HG02642 (cell line): ENCODE measurements at regions not wholly inside any gene's neighbourhood (a gene's known extent, or its start where the extent isn't known, plus 50 kb on each side); places are given as distances from the start of the nearest gene placed in this dataset.
"Not testable (repeated sequence)": the region's sequence is repeated elsewhere in the genome, so short reads cannot be mapped to it uniquely, and the experiment has no call there.

ENCODE experiments used
- ATAC-seq: cut with Tn5 transposase; IDR thresholded peaks from one replicate; pipeline ENCODE4 v1.9.1; 2021; ENCODE audit warnings: mild to moderate bottlenecking; ENCODE audit not compliant: unreplicated experiment, poor library complexity

DNA sequence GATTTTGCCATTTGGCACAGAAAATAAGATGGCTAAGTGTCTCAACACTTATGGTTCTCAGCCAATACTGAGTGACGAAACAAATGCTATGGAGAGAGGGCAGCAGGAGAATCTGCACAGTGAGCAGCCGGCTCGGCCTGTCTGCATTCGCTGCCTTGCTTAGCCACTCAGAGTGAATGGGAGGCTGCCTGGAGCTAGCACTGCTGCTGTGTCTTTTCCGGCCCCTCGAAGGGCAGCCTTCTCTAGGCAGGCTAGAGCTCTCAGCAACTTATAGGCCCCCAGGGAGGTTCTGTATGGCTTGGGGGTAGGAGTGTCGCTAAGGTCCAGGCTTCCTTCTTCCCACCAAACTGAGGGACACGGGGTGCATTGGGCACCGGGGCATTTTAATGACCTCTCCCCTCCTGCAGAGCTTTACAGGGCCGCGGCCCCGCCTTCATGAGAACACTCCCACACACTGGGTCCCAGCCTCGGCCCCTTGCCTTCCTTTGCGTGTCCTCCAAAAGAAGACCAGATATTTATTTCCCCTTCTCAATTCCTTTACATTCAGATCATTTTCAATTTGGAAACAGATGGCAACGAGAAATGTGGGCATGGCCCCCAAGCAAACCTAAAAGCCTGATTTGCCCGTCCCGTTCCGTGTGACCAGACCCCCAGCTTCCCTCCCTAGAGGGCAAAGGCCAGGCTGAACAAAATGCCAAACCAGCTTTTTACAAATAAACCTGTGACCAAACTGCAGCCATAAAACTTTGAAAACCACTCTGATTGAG, 670.9 kb downstream of the TOX3 start:
- no peak for ATAC-seq

DNA sequence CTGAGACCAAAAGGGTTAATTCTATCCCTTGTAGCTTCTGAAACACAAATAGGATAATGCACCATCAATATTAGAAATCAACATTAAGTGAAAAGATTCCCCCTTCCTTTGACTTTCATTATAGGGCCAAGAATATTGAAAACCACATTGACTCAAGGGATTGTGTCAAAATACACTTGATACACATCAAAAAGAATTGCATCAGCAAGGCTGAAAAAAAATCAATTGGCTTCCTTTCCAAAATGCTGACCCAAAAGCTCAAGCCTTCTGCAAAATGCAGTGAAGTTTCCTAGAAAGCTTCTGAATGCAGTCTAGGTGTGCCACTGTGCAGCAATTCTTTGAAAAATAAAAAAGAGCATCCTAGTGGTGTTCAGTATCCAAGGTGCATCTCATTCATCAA, 674.4 kb downstream of the TOX3 start:
- no peak for ATAC-seq

DNA sequence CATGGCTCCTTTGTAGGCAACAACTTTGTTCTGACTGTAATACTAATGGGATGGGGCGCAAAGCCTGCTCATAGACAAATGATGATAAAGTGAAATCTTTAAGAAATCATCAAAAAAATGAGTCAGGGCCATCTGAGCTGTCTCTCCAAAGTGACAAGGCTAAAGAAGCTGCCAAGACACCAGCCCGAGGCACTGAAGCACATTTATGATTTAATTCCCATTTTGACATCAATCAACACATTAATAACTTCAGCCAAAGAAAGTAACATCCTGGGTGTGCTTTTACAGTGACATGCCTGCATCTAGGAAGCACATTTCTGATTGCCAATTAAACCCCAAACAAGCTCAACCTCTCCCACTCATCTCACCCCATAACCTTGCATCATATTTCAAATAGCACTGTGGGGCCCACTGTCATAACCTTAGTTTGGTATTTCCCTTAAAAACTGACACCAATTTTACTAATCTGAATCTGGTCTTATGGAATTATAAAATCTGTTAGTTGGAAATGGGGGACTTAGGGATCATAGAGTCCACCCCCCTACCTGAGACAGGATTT, 676.6 kb downstream of the TOX3 start:
- ATAC-seq, result no peak

DNA sequence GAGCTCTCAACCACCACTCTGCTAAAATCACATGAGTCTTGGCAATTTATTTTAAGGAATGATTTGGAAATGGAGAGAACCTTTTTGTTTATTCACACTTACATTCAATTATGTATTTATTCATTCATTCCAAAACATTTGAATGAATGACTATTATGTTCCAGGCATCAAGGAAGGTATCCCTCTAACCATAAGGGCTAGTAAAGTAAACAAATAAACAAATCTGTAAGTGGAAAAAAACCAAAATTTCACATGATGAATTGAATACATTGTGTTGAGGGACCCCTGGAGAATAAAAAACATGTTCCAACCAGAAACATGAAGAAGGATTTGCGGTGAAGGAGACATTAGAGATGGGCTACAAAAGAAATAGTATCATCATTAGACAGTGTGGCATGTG, 677.8 kb downstream of the TOX3 start:
- ATAC-seq, result no peak

DNA sequence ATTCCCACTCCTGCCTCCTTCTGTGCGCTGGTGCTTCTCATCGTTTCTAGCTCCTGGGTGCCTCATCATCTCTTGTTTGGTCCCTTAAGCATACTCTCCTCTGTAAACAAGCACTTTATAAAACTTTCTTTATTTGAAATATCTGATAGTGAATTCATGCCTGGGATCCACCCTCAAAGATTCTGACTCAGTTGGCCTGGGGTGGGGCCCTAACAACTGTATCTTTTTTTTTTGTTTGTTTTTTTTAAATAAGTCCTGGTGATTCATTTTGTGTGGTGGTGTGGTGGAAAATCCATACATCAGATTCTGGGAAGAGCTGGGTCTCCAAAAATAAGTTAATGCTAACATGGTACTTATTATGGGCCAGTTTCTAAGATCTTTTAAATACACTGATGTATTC, 678.3 kb downstream of the TOX3 start:
- no peak for ATAC-seq

DNA sequence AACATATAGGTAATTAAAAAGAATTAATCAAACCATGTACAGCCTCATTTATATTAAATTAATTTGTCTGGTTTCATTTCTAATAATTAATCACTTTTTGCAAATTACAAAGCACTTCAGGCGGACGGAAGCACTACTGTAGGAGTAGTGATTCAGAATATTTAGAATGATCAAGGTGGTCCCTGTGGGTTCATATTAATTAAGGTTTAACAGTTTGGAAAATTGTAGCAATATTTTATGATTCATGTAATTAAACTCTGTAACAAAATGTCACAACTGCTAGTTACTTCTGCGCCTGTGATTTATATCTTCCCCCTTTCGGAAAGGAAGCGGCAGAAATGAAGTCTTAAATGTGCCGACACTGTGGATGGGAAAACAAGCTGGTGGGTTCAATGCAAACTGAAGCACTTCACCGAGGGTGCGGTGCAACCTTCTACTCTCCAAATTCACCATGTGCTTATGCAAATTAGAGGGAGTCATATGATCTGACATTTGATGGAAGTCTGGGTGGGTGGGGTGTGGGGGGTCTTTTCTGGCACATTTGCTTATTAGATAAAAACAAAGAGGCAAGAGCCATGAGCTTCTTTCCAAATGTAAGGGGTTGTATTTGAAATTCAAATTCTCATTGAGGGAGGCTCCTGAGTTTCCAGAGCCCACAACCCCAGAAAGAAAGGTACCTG, 679.4 kb downstream of the TOX3 start:
- ATAC-seq, result no peak

DNA sequence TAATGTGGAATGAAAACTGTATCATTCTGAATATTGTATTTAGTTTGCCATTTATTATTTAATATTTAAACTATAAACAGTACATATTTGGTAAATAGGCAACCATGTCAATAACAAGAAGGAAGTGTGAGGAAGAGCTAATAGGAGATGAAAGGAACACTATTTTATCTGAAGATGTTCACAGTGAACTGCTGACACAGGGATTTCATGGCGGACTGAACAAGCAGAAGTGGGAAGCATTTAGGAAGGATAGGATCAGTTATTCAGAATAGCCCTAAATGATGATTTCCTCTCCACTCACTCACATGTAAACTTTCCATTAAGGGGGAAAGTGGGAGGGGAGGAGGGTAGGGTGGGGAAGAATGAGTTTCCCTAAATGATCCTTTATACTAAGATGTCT, 682.4 kb downstream of the TOX3 start:
- ATAC-seq, result no peak

DNA sequence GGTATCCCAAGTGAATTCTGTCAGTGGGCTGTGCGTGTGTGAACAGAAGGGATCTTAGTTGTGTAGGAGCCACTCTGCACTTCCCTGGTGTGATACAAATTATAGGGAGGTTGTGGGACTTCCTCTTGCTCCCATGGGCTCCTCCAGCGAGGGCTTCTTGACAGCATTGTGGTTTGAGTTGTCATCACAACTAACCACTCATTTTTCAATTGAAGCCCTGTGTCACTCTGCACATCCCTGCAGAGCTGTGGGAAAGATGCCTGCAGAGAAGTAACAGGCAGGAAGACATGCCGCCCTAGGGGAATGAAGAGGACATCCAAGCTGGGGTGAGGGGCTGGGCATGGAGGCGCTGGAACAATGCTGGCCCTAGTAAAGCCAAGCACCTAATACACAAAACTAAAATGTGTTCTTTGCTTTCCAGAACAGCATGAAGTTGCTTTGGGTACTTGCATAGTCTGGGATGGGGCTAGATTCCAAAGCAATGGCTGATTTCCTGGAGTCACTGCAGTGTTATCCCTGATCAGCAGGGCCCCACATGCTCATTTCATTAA, 692.5 kb downstream of the TOX3 start:
- ATAC-seq, result no peak

DNA sequence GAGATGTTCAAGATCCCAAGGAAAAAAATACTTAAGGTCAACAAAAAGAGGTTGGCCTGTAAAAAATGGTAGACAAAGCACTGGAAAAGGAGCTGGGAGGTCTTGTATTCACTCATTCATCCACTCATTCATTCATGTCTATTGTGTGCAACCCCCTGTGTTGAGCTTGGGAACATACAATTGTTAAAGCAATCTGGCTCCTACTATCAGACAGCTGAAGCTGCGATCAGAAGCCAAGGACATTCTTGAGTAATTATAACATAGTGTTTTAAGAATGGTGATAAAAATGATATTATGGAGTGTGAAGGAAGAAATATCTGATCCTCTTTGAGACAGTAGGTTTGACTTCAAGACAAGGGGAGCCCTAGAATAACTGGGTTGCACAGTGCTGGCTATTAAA, 693.4 kb downstream of the TOX3 start:
- ATAC-seq, result no peak

DNA sequence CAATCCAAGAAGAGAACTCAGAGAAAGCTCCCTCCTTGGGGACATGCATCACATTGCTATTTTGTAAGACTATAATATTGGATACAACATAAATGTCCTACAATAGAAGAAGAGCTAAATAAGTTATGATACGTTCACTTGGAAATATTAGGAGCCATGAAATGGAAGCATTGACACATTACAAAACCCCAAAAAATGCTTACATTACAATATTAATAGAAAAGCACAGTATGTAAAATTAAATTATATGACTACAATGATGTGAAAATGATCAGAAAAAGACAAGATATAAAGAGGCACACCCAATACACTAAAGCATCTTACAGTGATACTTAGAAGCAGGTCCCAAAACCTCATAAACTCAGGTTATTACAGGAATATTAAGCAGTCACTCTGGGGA, 694.1 kb downstream of the TOX3 start:
- no peak for ATAC-seq

DNA sequence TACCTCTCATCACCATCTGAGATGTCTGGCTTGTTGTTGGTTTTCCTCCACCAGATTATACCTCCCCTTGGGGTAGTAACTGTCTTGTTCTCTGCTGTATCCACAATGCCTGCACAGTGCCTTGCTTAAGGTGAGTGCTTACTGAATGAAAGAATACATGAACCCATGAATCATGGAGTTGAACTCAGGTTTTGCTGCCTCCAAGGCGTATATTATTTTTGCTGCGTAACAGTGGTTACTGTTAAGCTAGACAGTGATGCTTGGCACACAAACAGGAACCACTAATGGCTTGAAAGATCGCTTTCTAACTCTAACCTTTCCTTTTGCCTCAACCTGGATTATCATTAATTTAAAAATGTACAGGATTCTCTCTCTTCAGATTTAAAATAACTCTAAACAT, 695.8 kb downstream of the TOX3 start:
- ATAC-seq, result no peak

DNA sequence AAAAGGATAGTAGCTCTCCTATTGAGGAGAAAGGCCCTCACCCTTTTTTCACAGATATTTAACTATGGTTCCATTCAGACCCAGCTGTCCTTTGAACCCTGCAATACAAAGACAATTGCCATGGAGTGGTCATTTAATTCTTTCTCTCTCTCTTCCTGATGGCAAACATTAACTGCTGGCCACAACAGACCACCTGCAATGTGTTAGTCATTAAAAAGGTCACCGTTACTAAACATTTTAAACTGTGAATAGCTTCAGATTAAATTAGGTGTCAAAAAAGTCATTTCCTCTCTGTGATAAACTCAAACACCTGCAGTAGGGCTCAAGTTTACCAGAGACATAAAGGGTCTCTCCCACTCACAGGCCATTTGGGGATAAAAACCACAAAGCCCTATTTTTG, 697.2 kb downstream of the TOX3 start:
- ATAC-seq, result no peak

DNA sequence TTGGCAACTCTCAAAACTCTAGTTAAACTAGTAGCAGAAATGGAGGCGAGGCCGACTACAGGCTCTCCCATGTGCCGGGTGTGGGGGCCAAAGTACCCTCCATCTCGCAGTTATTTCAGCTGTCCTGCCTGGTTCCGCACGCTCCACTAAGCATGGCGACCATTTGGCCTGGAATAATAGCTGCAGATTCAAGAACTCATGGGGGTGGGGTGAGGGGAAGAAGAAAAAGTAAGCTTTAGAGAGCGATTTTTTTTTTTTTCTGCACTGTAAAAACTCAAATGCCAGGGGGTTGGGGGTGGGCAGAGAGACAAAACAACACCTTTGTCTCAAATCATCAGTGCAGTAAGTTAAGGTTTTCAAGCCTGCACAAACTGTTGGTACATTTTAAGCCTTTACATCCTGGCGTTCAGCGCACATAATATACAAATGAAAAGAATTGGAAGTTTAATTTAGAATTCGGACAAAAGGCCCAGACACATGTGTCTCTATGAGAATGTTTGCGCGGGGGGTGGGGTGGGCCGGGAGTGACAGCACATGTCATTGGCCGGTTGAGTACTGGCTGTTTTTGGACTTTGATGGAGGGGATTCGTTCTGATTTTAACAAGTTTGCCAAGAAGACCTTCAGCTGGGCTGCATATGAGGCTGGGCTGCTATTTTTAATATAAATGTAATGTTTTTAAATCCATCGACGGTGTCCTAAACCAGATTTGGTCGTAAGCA, 694.7 kb upstream of the SALL1 start:
- ATAC-seq, result no peak

DNA sequence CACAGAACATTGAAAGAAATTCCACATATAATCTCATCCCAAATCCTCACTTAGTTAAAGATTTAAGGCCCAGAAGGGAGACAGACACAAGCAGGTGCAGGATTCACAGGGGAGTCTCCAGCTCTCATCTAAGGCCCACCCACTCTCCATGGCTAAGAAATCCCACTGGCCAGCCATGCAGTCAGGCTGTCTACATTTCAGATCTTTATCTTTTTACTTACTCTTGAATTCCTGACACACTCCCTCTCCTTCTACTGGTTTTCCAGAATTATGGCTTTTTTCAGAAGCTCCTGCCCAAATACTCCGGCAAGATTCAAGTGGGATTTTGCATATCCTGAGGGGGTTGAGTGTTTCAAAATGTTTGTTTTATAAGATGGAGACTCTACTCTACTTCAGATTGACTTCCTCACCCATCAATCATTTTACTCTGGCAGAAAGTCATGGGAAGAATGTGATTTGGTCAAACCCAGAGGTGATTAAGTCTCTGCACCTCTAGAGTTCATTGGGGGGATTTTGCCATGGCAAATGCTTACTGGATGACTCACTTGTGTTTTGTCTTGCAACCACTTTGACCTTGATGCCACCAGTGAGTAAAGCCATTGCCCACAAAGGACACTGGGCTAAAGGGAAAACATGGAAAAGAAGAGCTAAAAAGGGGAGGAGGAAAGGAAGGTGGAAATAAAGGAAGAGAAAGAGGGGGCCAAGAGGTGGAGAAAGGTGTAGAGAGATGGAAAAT, 688.8 kb upstream of the SALL1 start:
- no peak for ATAC-seq

DNA sequence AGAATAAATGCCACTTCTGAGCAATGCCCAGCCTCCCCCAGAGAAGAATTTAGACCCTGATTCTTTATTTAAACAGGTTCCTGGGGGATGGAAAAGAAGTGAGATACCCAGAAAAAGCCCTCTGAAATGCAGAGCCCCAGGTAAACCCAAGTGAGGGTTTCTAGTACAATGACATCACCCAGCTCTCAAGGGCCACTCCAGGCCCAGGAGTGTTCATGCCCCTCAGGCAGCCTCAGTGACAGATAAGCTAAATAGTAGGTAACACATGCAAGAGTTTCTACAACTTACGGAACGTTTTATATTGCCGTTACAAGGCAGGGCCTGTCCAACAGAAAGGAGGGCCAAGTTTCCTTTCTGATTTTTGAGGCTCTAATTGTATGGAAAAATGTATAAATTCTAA, 683.7 kb upstream of the SALL1 start:
- no peak for ATAC-seq

DNA sequence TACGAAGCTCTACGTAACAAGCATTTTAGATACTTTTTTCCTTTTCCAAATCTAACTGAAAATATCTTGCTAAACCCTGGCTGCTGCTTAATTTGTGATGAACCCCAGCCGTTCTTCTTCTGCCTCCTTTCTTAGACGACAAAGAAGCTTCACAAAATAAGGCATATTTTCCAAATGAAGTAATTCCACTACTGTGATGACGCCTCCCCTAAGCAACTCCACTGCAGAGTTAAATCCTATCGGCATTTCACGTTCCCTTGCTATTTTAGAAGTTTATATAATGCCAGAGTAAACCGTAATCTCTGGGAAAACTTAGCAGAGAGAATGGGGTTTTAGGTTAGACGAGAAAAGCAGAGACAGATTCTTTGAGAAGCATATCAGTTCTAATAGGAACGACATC, 683.1 kb upstream of the SALL1 start:
- ATAC-seq, result no peak

DNA sequence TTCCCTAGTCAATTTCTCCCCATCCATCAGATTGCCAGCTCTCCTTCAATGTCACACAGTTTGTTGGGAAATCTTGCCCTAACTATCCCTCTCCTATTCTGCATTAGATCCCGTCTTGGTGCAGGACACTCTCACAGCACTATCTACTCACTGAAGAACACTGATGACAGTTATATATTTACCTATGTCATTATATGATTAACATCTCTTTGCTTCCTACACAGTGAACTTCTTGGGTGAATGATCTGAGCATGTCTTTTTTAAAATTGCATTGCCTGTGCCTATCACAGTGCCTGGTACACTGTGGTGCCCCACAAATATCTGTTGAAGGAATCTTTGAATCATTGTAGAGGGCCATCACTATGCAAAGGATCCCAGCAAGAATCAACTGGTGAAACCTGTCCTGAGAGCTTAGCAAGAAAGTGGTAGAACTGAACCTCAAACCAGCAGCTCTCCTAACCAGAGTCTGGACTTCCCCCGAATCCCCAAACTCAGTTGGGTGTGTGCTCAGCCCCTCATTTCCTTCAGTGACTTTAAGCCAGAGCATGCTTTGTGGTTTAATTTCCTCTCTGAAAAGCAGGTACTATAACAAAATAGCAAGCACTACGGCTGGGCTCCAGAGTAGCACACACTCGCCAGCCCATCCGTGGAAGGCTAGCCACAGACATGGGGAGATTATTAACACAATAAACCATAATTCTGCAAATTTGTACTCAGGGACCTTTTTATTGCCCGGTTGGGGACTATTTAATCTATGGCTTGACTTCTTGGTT, 680.7 kb upstream of the SALL1 start:
- ATAC-seq, result no peak

DNA sequence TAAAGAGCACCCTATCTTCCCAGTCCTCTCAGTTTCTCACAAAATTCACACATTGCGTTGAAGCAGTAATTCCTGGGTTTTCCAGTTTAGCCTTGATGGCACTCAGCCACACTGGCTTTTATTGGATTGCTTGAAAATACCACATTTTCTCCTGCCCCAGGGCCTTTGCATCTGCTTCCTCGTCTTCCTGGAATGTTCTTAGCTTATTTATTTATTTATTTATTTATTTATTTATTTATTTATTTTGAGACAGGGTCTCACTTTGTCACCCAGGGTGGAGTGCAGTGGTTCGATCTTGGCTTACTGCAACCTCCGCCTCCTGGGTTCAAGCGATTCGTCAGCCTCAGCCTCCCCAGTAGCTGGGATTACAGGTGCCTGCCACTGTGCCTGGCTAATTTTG, 680.0 kb upstream of the SALL1 start:
- not testable (repeated sequence) for ATAC-seq

DNA sequence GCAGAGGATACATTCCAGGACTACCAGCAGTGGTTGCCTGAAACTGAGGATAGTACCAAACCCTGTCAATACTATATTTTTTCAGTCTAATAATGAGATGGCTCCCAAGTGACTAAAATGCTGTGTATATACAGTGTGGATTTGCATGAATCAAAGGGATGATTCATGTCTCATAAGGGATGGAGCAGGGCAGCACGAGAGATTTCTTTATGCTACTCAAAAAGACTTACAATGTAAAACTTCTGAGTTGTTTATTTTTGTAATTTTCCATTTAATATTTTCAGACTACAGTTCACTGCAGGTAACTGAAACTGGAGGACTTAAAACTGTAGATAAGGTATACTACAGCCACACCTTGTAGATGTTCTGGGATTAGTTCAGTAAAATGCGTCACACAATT, 674.7 kb upstream of the SALL1 start:
- ATAC-seq, result no peak

DNA sequence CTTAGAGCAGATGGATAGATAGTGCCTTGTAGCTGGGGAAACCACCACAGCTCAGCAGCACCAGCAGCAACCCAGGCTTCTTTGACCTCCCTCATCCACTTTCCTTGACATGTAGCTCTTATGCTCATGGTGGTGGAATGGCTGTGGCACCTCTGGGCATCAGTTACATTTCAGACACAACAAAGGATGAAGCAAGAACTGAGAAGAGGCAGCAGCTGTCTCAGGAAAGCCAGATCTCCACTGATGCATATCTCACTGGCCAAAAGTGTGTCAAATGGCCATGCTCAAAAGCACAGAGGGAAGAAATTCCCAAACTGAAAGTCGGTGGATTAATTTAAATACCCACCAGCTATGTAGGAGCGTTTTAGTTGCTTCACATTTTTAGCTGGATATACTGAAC, 671.4 kb upstream of the SALL1 start:
- no peak for ATAC-seq
